Stimulated activated CD8-positive, alpha-beta memory T cell treated with anti-CD3 and anti-CD28 coated beads, Interleukin-7, amount 100 ng/mL, for 24 hours (primary cell): ENCODE measurements at regions not wholly inside any gene's neighbourhood (a gene's known extent, or its start where the extent isn't known, plus 50 kb on each side); places are given as distances from the start of the nearest gene placed in this dataset.

Experiments
- DNase-seq: peaks from one replicate; pipeline ENCODE4 v3.0.0-alpha.2; 2020; ENCODE audit warnings: low read depth

- DNase-seq: no peak
Observed at GRCh38 chr6:170162011-170162774, 128.7 kb downstream of the DLL1 start.

DNA sequence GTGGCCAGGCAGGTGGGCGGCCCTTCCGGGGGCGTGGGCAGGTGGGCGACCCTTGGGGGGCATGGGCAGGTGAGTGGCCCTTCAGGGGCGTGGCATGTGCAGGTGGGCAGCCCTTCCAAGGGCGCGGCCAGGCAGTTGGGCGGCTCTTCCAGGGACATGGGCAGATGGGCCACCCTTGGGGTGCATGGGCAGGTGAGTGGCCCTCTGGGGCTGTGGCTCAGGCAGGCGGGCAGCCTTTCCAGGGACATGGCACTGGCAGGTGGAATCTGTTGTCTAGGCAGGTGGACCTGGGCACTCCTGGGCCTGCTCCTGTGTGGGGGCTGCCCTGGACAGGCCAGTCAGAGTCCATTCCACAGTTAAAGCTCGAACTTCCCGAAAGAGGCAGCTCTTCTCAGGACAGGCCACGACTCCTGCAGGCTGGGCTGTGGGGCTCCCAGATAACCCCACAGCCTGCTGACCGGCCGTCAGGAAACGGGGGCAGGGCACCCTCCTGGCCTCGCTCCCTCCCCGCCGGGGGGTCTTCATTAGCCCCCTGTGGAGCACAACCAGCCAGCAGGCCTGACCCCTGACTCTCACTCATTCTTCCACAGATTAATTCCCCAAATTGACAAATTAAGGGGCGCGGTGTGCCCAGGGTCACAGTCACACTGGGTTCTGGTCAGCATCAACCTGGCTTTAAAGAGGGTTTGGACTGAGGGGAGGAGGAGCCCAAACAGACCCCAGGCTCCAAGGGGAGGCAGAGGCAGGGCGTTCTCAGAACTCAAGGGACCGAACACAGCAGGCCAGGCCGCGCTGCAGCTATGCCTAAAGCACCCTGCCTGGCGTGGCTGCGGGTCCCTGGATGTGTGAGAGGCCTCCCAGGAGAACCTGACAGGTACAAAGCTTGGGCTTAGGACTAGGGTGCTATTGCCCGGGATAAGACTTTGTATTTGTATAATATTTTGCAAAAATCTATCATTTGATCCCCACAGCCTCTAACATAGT, 130.0 kb downstream of the DLL1 start:
- DNase-seq: no peak

- DNase-seq: no peak
Observed at GRCh38 chr6:170160031-170160627, 130.7 kb downstream of the DLL1 start.

- DNase-seq: no peak
Observed at GRCh38 chr6:170159022-170159965, 131.6 kb downstream of the DLL1 start.

DNA sequence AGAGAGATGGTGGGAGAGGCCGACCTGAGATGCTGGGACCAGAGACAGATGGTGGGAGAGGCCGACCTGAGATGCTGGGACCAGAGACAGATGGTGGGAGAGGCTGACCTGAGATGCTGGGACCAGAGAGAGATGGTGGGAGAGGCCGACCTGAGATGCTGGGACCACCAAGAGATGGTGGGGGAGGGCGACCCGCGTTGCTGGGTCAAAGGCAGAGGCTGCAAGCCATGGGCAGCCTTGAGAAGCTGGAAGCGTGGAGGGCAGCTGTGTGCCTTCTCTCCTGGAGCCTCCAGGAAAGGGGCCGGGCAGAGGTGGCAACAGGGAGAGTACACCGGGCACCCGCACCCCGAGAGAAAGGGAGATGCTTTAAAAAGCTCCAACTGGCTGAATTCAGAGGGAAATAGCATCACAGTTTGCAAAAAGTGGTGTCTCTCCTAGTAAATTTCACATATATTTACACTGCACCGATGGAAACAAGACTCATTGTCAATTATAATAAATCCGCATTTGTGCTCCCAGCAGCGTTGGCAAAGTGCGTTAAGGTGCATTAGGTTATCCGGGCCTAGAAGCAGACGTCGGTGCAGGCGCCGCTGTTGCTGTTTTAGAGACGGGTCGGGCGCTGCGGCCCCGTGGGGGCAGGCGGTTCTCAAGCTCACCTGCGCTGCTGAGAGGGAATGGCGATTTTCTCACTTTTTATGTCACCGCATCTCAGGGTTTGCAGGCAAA, 132.4 kb downstream of the DLL1 start:
- no peak for DNase-seq

DNA sequence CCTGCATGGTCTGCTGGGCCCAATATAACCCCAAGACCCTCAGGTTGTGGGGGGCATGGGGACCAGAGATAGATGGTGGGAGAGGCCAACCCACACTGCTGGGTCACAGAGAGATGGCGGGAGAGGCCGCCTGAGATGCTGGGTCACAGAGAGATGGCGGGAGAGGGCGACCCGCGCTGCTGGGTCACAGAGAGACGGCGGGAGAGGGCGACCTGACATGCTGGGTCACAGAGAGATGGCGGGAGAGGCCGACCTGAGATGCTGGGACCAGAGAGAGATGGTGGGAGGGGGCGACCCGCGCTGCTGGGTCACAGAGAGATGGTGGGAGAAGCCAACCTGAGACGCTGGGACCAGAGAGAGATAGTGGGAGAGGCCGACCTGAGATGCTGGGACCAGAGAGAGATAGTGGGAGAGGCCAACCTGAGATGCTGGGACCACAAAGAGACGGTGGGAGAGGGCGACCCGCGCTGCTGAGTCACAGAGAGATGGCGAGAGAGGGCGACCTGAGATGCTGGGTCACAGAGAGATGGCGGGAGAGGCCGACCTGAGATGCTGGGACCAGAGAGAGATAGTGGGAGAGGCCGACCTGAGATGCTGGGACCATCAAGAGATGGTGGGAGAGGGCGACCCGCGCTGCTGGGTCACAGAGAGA, 133.2 kb downstream of the DLL1 start:
- DNase-seq: no peak

DNA sequence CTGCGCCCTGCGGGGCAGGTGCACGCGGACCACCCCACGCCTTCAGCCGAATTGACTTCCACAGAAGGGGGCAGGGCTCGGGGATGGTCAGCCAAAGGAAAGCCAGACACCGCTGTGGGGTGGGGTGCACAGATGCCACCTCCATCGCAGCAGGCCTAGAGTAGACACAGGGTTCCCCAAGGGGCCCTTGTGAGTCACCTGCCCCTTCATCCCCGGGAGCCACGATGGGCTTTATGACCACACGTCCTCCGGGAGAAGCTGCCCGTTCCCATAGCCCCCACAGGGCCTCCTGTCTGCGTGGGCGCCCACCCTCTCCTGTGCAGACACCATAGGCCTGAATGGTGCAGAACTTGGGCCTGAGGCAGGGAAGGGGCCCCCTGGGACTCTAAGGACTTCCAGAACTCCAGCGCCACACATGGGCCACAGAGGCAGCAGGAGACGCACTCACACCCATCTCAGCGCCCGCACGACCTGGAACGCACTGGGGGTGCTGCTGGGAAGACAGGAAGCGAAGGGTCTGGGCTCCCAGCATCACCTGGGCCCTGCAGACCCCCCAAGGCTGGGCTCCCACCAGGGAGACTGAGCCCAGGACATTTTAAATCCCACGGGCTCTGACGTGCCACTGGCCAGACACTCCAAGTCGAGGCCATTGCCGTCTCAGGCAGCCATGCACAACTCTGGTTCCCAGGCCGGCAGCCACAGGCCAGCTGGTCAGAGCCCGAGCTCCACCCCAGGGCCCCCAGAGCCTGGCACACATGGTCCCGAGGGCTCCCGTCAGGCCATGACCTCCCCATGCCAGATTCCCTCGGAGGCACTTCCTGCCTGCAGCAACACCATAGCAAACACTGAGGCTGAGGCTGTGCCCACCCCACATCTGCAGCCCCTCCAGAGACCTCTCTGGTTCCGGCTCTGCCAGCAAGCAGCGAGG, 134.2 kb downstream of the DLL1 start:
- DNase-seq: no peak

DNA sequence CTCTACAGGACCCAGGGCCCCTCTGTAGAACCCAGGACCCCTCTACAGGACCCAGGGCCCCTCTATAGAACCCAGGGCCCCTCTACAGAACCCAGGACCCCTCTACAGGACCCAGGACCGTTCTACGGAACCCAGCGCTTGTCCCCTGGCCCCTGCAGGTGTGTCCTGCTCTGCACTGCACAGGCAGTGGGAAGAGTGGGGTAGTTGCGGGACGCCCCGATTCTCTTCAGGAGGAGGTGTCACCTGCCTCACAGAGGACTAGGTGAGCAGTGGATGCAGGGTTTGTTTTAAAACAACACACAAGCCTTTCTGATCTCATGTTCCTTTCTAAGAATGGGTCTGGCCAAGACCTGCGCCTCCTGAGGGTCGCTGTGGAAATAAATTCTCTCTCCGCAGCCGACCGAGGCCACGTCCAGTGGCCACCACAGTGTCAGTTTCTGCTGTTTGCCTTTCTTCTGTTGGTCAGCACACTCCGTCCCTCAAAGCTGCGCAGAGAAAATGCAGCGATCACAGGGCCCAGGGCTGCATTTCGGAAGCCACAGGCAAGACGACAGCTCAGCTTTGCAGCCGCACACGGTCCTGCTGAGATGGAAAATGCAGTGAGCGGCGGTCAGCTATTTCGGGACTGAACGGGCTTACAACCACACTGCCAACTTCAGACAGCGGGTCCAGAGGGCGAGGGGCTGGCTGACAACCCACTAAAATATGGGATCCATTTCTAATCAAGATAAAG, 135.2 kb downstream of the DLL1 start:
- DNase-seq: no peak

DNA sequence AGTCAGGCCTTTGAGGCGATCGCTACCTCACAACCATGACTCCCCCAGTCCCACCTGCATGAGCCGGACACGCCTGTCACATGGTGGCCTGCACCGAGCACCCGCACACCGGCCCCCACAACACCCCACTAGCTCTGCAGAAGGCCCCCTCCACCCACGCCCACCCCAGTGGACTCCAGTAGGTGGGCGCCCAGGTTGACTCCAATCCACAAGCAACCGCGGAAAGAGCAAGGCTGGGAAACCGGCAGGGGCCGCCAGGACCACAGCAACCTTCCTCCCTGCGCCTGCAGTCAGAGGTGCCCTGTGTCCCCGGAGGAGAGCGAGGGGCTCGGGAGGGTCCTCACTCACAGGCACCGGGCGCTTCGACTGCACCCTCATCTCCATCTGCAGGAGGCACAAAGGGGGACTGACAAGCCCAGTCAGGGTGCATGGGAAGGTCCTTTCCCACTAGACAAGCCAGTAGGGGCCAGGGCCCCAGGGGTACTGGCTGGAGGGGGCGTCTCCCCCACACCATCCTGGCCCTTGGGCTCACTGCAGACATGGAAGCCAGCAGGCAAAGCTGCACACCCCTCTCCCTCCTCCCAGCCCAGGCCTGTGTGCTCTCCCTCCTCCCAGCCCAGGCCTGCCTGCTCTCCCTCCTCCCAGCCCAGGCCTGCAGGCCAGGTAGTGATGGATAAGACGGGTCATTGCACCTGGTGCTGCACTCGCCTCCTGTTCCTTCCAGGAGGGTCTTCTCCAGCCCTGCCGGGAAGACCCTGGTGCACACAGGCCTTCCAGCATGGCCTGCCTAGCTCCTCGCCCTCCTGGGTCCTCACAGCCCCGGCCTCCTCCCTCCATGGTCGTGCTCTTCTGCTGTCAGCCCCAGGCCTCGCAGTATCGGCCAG, 137.2 kb downstream of the DLL1 start:
- DNase-seq: no peak

GRCh38 chr6:170152989-170153388, 137.9 kb downstream of the DLL1 start:
- no peak for DNase-seq

- DNase-seq: no peak
Observed at GRCh38 chr6:170152124-170152926, 138.6 kb downstream of the DLL1 start.

DNA sequence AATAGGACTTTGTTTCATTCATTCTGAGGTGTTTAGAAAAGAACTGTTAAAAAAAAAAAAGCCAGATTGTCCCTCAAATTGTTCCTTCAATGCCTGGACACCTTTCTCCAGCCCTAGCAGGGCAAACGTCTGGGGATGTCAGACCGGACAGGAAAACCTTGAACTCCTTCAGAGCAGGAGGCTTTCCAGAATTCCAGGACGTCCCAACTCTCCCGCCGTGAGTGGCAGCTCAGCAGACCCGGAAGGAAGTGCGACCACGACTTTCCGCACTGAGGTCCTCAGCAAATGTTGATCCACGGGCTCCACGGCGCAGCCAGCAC, 139.1 kb downstream of the DLL1 start:
- DNase-seq: no peak

DNA sequence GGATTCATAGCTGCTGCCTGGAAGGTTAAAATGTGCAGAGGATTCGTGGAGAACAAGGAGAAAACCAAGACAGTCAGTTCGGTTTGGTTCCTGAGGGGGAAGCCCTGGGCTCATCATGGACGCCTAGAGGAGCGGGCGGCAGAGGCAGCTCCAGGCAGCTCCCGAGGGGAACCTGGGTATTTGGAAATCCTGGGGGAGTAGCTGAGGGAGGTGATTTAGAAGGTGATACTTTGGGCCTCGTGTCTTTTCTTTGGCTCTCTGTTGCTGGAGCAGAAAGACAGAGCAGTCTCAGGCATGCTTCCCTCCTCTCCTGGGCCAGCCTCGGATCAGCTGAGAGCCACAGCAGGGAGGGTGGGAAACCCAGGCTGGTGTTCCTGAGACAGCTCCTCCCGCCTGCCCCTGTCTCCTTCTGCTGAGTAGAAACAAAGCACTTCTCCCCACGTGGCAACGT, 139.5 kb downstream of the DLL1 start:
- DNase-seq: no peak

GRCh38 chr6:170150590-170150945, 140.3 kb downstream of the DLL1 start:
- DNase-seq: no peak

DNA sequence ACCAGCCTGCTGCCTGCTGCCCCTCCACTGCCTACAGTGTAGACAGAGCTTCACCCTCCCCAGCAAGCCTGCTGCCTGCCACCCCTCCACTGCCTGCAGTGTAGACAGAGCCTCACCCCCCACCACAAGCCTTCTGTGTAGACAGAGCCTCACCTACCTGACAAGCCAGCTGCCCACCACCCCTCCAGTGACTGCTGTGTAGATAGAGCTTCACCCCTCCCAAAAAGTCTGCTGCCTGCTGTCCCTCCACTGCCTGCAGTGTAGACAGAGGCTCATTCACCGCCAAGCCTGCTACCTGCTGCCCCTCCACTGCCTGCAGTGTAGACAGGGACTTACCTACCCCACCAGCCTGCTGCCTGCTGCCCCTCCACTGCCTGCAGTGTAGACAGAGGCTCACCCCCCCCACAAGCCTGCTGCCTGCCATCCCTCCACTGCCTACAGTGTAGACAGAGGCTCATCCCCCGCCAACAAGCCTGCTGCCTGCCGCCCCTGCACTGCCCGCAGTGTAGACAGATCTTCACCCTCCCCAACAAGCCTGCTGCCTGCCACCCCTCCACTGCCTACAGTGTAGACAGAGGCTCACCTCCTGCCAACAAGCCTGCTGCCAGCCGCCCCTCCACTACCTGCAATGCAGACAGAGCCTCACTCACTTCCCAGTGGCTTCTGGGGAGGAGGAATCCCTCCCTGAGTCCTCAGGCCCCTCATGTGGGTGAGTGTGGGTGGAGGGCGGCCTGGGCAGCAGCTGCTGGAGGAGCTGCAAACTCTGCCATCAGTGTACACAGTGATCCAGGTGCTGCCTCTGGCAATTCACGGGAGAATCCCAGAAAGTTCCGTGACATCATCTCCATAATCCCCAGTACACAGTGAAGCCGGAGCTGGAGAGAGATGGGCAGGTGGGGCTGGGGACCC, 140.9 kb downstream of the DLL1 start:
- DNase-seq: no peak
